ENCODE measurements at regions not wholly inside any gene's neighbourhood (a gene's known extent, or its start where the extent isn't known, plus 50 kb on each side); places are given as distances from the start of the nearest gene placed in this dataset.
"Not testable (repeated sequence)": the region's sequence is repeated elsewhere in the genome, so short reads cannot be mapped to it uniquely, and the experiment has no call there.

DNA sequence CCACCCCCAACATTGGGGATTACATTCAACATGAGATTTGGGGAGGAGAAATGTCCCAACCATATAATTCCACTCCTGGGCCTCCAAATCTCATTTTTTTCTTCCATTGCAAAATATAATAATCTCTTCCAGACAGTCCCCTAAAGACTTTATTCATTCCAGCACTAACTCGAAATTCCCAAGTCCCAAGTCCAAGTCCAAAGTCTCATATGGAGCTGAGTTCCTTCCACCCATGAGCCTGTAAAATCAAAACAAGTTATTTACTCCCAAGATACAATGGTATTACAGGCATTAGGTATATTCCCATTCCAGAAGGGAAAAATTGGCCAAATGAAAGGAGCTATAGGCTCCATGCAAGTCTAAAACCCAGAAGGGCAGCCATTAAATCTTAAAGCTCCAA, 56.7 kb downstream of the P2RY1 start:
- no peak for DNase-seq

DNA sequence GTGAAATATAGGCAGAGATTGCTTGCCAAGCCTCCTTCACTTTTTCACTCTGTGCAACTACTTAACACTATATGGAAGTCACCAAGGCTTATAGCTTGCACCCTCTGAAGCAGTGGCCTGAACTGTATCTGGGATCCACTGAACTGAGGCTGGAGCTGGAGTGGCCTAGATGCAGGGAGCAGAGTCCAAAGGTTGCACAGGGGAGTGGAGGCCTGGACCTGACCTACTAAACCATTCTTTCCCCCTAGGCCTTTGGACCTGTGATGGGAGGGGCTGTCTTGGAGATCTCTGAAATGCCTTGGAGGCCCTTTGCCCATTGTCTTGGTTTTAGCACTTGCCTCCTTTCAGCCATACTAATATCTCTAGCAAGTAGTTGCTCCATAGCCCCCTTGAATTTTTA, 57.5 kb downstream of the P2RY1 start:
- no peak for DNase-seq

DNA sequence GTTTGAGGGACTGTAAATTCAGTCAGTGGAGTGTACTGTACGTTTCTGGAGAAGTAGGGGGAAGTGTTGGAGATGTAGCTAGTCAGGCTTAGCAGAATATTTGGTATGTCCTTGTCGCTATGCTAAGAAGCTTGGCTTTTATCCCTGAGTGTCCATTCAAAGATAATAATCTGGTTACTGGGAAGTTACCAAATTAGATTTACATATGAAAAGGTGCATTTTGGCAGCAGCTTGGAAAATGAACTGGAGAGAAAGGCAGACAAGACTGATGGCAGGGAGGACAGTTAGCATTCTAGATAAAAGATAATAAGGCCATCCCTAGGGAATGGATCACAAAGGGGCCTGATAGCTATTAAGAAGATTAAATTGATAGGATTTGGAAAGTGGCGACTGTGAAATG, 58.7 kb downstream of the P2RY1 start:
- no peak for DNase-seq

DNA sequence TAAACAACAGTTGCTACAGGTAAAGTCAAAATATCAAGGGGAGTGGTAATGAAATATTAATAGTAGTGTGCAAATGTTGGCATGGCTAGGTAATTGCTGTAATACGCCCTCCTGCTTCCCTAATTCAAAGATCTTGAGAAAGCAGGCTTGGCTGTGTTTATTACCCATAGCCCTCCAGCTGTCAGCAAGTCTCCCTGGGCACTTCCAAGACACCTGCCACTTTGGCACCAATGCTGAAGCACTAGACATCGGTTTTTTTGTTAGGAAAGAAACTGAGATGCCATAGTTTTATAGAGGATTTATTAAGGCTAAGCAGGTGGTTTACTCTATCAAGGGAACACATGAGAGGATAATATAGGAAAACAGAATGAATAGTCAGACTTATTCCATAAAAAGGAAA, 64.4 kb downstream of the P2RY1 start:
- no peak for DNase-seq

DNA sequence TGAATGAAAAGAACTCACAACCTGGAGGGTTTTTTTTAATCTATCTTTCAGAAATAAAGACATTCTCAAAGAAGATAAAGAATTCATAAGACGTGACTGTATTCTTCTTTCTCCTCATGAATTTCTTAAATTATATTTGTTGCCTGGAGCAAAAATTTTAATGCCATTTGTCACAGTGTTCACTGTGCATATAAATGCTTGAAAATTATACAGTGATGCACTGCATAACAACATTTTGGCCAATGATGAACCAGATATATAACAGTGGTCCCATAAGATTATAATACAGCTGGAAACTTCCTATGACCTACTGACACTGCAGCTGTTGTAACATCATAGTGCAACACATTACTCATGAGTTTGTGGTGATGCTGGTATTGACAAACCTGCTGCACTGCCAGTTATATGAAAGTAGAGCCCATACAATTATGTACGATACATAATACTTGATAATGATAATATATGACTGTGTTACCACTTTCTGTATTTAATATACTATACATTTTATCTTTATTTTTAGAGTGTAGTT, 67.3 kb downstream of the P2RY1 start:
- no peak for DNase-seq

DNA sequence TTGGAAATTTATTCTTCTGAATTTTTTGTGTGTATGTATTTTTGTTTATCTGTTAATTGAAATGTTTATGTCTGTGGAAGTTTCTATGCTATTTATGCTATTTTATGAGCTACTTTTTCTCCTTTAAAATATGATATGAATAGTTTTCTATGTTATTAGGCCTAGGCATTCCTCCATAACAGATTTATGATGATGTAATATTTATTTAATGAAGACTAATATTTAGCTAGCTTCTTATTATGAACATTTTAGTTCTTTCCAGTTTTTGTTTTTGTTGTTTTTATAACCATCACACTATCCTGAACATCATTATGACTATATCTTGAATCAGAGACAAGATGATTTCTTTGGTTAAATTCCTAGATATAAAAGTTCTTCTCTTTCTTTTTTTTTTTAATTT, 70.7 kb downstream of the P2RY1 start:
- DNase-seq: no peak

DNA sequence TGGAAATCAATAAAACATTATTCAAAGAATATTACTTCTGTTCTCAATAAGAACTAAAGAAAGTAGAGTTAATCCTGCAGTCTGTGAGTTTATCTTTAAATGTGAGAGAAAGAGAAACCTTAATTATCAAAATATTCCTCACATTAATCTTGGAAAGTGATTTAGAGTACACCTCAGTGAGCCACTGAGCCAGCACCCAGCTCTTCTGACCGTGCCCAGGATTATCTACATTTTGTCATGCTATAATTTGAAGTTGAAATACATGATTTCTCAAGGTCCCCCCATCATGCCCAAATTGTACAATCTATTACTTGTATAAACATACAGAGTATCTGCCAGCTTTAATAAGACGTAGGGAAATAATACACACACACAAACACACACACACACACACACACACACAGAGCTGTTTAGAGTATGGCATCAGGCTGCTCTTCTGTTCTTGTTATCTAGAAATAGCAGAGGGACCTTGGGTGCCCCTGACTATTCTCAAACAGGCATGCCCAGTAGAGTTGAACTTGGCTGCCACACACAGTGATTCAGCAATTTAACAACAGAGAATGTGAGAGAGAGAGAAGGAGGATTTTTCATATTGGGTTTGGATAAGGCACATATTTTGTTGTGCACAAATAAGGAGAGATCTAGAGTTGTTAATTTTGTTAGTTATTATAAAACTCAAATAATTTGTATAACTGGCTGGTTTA, 74.4 kb downstream of the P2RY1 start:
- peak; percentile 98 for DNase-seq

DNA sequence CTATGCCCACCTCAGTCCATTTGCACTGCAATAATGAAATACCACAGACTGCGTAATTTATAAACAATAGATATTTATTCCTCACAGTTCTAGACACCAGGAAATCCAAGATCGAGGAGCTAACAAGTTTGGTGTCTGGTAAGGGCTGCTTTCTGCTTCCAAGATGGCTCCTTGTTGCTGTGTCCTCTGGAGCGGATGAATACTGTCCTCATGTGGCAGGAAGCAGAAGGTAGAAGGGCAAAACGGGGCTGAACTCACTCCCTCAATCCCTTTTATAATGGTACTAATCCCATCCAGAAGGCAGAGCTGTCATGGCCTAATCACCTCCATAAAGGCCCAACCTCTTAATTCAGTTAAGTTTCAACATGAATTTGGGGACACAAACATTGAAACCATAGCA, 75.3 kb downstream of the P2RY1 start:
- DNase-seq: peak; percentile 56

DNA sequence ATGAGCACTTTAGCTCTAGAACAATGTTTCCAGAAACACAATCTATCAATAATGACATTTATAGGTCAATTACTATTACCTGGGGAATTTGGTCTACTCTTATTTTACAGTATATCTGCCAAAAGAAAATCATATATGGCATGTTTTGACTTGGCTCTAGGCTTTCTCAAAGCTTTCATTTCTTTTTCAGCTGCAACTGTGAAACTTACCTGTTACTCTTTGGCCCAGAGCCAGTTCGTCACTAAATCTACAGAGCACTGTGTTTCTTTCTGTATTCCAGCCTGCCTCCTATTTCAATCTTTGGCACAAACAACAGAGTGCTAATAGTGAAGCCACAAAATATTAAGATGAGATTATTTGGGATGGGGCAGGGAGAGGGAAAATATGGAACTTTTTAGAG, 76.0 kb downstream of the P2RY1 start:
- DNase-seq: no peak

DNA sequence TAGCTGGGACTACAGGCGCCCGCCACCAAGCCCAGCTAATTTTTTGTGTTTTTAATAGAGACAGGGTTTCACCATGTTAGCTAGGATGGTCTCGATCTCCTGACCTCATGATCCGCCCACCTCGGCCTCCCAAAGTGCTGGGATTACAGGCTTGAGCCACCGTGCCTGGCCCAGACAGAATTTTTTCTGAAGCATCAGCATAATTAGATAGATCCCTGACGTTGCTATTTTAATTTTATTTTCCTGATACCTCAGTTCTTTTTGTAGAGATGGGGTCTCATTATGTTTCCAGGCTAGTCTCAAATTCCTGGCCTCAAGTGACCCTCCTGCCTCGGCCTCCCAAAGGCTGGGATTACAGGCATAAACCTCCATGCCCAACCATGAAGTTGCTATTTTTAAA, 79.8 kb downstream of the P2RY1 start:
- not testable (repeated sequence) for DNase-seq

DNA sequence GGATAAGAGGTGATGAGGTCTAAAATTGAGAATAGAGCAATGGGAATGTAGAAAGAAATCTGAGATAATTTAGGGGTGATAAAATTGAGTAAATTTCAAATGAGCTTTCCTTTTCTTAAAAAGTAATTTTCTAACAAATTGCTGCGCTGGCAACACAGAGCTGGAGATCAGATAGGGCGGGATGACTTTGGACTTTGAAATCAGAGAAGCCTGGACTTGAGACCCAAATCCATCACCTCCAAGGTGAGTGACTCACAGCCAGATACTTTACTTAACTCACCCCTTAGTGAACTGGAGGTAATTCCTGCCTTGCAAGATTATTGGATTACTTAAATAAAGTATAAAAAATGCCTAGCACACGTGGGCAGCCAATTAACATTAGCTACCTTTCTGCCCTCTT, 80.8 kb downstream of the P2RY1 start:
- no peak for DNase-seq

DNA sequence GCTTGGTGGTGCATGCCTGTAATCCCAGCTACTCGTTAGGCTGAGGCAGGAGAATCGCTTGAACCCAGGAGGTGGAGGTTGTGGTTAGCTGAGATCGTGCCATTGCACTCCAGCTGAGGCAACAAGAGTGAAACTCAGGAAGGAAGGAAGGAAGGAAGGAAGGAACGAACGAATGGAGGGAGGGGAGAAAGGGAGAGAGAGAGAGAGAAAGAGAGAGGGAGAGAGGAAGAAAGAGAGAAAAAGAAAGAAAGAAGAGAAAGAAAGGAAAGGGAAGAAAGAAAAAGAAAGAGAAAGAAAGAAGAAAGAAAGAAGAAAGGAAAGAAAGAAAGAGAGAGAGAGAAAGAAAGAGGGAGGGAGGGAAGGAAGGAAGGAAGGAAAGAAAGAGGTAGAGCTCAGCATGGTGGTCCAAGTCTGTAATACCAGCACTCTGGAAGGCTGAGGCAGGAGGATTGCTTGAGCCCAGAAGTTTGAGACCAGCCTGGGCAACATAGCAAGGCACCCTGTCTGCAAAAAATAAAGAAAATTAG, 81.9 kb downstream of the P2RY1 start:
- no peak for DNase-seq

DNA sequence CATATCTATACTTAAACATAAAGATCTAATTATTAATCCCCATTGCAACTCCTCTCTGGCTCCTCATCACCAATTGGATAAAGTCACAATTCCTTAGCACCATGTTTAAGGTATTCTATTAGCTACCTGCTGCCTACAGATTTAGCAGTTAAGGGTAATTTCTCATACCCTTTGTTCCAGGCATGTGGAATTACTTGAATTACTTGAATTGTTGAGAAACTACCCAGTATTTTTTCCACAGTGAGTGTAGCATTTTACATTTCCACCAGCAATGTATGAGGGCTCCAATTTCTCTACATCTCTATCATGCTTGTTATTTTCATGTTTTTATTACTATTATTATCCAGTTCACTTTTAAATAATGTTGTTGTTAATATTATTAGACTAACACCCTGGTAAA, 86.4 kb downstream of the P2RY1 start:
- DNase-seq: no peak

DNA sequence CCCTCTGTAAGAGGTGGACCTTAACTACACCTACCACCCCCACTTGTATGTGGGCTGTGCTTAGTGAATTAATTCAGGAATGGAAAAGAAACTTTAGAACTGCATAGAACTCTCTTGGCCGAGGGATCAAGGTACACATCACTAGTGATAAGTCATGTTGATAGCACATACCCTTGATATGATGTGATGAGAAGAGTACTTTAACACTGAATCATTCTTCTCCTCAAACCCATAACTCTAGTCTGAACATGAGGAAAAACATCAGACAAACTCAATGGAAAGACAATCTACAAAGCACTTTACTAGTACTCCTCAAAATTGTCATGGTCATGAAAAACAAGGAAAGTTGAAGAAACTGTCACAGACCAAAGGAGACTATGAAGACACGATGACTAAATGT, 87.6 kb downstream of the P2RY1 start:
- DNase-seq: no peak

DNA sequence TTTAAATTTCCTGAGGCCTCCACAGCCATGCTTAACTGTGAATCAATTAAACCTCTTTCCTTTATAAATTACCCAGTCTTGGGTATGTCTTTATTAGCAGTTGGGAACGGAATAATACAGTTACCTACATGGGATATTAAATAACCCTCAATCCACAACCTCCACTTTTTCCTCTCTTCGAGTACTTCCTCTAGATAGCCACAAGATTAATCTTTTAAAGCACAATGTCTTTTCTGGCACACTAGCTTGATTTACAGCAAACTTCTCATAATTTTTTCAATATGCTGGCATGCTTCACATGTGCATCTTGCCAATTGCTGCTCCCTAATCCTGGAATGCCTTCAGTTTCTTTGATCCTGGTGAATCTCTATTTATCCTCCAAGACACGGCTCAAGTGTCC, 92.2 kb downstream of the P2RY1 start:
- DNase-seq: no peak

DNA sequence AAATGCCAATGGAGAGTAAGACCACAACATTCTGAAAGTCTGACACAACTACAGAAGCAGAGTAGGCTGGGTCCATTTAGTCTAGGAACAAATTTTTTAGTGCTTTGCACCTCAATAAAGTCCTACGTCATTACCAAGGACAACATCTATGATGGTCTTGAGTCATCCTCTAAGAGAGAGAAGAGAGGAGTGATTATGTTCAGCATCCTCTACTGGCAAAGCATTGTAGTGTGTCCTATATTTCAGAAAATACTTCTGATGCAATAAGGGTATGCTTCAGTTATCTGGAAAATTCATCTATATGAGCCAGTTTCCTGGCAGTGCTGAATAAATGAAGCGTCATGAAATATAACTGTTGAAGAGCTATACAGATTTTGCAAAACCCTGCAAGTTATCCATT, 95.6 kb downstream of the P2RY1 start:
- no peak for DNase-seq

DNA sequence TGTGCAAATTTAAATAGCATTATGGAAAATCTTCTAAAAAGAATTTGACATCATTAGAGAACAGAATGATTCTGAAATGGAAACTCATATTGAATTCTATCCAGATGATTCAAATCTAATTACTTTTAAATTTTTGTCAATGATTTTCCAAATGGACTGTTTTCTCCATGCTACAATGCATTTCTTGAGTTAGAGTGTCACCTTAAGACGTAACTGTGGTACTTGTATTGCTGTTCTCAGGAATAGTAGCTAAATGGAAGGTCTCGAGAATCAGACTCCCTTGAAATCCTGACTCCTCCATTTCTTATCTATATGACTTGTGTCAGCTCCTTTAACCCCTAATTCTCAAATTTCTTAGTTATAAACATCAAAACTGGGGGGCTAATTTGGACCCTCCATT, 102.3 kb downstream of the P2RY1 start:
- peak; percentile 27 for DNase-seq

DNA sequence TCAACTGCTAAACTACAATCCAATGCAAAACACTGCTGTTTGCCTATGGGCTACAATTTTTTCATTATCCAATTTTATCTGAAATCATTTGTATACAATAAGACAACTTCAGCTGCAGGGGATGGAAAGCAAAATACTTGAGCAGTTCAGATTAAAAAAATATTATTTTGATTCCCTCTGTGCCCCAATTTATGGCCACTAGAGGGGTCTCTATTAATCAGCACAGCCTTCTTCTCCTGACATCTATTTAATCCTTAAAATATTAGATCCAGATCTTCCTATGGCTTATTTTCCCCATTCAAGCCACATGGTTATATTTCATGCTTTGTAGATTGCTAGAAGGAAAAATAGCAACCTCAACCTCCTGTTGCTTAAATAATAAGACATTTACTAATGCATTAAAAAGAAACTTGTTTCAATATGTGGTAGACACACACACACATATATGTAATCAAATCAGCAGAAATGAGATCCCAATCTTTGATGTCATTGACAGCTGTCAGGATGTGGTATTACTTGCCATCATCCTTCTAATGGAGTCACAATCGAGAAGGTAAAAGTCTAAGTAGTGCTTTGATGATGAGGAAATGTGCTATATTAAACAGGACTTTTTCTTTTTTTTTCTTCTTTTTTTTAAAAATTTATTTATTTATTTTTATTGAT, 104.2 kb downstream of the P2RY1 start:
- peak; percentile 14 for DNase-seq

DNA sequence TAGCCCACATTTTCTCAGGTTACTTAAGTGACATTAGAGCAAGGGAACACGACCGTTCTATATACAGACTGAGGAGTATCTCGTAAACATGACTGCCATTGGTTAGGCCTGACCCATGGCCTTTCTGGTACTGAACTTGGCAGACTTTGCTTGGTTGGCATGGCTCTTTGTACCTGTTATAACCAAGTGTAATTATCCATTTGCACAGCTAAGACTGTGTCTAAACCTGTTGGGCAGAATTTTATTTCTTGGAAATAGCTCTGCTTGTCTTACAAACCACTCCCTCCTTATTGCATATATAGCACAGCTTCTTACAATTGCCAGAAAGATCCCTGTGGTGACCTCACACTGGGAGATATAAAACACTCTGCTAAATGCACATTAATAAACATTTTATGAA, 106.9 kb downstream of the P2RY1 start:
- no peak for DNase-seq

DNA sequence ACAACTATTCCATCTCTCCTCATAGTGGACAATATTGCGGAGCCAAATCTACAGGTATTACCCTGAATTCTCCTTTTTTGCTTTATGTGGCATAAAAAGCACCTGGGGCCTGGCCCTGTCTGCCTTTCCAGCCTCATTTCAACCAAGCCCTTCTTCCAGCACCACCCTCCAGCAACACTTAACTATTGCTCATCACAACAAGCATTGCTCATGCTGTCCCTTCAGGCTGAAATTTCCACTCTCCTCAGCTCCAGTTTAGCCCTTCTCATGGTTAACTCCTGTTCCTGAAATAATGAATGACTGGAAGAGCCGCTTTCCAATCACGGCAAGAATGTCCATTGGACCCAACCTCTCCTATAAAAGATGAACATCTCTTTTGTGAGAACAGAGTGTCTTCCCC, 107.4 kb downstream of the P2RY1 start:
- DNase-seq: no peak

DNA sequence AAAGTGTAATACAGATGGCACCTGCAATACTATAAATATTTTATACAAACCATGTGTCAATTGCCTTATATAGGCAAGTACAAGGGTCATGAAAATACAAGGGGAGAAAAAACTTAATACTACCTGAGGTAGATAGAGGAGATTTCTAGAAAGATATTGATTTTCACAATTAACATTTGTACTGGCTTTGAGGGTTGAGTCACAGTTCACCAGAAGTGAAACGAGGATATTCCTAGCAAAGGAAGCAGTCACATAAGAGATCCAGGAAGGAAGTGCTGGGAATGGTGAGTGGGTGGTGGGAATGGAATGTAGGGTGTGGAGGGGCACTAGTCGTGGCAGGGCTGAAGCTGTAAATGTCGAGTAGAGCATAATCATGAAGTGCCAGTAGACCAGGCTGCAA, 108.7 kb downstream of the P2RY1 start:
- no peak for DNase-seq

DNA sequence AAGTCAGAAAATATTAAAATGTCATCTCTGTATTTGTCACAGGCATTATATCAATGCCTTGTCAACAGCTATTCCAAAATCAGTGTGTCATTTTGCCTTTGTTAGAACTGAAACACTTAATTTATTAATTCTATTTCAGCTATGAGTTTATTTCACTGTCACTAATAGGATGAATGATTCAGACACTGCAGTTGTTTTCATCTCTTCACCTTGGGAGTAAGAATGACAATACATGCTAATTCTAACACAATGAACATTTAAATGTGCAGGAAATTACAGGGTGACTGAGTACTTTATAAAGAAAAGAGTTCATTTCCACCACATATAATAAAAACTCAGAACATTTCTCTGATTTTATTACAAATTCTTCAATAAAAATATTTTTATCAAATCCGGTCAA, 109.7 kb downstream of the P2RY1 start:
- DNase-seq: no peak

DNA sequence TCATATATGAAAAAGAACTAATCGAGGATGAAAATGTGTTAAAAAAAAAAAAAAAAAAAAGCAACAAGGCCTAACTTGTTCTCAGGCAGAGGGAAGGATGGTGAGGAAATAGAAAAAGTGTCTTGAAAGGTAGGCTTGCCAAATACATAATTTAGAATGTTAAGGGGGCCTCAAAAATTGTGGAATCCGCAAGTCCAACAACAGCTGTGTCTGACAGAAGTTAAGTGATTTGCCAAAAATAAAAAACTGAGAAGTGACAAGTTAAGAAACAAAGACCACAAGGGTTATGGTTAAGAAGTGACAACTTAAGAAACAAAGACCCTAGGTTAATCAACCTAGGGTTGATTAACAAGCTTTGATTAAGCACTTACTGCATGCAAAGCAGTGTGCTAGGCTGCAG, 110.6 kb downstream of the P2RY1 start:
- no peak for DNase-seq

DNA sequence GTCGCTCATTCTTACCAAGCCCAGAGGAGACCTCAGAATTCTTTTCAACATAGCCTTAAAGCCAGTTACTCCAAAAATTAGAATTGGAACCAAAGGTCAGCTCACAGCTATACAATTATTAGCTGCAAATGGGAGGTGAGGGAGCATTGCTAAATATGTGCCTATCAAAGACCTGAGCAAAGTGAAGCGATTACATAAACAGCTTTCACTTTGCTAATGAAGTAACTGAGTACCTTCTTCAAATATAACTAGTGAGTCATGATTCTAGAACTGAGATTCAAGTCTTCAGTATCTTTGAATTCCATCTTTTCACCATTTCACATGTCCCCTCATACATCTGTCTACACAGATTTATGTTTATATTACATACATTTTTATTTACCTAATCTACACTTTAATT, 122.6 kb downstream of the P2RY1 start:
- no peak for DNase-seq

DNA sequence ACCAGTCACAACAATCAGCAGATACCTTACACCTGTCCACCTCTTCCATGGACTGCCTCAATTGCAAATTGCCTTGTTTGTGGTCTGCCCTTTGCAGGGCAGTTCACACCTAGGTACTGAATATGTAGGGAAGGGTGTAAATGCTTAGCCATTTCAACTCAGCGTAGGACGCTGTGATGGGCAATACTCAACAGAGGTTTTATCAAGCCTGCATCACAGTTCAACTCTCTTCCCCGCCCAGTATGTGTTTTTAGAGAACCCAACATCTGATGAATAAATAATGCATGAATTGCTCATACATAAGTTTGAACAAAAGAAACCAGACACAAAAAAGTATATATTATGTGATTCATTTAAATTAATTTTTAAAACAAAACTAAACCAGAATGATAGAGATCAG, 124.4 kb downstream of the P2RY1 start:
- DNase-seq: no peak

Data from hematopoietic multipotent progenitor cell treated with erythropoietin and hydrocortisone succinate and interleukin-3 and kit ligand, for 8 days (in vitro differentiated cells).